GM08714 (cell line): ENCODE measurements at regions not wholly inside any gene's neighbourhood (a gene's known extent, or its start where the extent isn't known, plus 50 kb on each side); places are given as distances from the start of the nearest gene placed in this dataset.
"Not testable (repeated sequence)": the region's sequence is repeated elsewhere in the genome, so short reads cannot be mapped to it uniquely, and the experiment has no call there.

Experiments used
- H3K4me3 ChIP-seq: fragments of 200-500 bp; sonication (Bioruptor generic); 2 replicates; pipeline ENCODE4 v1.5.1; 2014; ENCODE audit warnings: mild to moderate bottlenecking, low read length, inconsistent platforms
- ZNF274 ChIP-seq: IDR thresholded peaks from 2 replicates; pipeline ENCODE4 v1.6.1; 2012; ENCODE audit warnings: mild to moderate bottlenecking, low read depth, low read length

- no peak for TF ChIP-seq ZNF274
- H3K4me3 ChIP-seq = no peak overlapping the region
Observed at GRCh38 chr1:157262891-157263290, 124.7 kb upstream of the ETV3 start.

- H3K4me3 ChIP-seq = no peak overlapping the region
- TF ChIP-seq ZNF274 = no peak
Observed at GRCh38 chr1:157262422-157262821, 124.2 kb upstream of the ETV3 start.

DNA sequence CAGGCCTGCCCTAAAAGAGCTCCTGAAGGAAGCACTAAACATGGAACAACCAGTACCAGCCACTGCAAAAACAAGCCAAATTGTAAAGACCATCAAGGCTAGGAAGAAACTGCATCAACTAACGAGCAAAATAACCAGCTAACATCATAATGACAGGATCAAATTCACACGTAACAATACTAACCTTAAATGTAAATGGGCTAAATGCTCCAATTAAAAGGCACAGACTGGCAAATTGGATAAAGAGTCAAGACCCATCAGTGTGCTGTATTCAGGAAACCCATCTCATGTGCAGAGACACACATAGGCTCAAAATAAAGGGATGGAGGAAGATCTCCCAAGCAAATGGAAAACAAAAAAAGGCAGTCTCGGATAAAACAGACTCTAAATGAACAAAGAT is 117.7 kb upstream of the ETV3 start:
- not testable (repeated sequence) for H3K4me3 ChIP-seq

DNA sequence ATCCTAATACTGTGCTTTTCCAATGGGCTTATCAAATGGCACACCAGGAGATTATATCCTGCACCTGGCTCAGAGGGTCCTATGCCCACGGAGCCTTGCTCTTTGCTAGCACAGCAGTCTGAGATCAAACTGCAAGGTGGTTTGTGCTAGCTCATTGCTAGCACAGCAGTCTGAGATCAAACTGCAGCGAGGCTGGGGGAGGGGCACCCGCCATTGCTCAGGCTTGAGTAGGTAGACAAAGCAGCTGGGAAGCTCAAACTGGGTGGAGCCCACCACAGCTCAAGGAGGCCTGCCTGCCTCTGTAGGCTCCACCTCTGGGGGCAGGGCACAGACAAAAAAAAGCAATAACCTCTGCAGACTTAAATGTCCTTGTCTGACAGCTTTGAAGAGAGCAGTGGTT is 116.0 kb upstream of the ETV3 start:
- not testable (repeated sequence) for H3K4me3 ChIP-seq

DNA sequence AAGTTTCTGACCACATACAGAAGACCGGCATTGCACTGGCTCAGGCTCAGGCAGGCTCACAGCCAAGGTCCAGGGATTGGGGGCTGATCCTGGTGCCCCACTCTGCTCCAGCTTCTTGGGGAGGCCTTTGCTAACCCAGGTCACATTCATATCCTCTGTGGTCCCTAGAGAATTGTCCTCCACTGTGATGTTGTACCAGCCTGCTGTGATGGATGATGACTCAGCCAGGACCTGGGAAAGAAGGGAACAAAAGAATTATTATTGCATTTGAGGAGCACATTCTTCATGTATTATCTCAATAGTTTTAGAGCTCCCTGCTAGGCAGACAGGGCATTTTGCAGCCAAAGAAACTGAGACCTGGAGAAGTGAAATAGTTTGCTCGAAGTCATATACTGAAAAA is 114.3 kb upstream of the ETV3 start:
- no peak overlapping the region for H3K4me3 ChIP-seq
- TF ChIP-seq ZNF274 = no peak

- TF ChIP-seq ZNF274 = no peak
Observed at GRCh38 chr1:157249739-157250138, 111.5 kb upstream of the ETV3 start.

DNA sequence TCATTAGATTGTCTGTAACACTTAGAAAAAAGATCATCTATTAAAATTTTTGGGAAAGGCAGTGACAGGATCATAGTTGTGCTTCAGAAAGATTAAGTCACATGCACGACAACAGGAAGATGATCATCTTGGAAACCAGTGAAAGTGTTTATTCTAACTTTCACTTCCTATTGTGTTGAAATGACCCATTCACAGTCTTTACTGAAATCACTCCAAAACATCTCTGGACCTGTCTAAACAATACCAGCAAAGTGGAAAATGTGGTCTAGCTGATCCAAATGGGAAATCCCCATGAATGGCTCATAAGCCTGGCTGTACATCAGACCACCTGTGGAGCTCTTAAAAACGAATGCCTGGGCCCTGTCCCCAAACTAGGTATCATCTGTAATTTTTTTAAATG is 111.1 kb upstream of the ETV3 start:
- no peak for TF ChIP-seq ZNF274
- no peak overlapping the region for H3K4me3 ChIP-seq

More at GRCh38 chr1:157249739-157250138, 111.5 kb upstream of the ETV3 start:
- no peak overlapping the region for H3K4me3 ChIP-seq

DNA sequence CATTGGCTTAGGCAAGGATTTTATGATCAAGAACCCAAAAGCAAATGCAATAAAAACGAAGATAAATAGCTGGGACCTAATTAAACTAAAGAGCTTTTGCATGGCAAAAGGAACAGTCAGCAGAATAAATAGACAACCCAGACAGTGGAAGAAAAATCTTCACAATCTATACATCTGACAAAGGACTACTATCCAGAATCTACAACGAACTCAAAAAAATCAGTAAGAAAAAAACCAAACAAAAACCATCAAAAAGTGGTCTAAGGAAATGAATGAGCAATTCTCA is 109.5 kb upstream of the ETV3 start:
- not testable (repeated sequence) for H3K4me3 ChIP-seq

- no peak for TF ChIP-seq ZNF274
- no peak overlapping the region for H3K4me3 ChIP-seq
Observed at GRCh38 chr1:157247005-157247763, 109.0 kb upstream of the ETV3 start.

- H3K4me3 ChIP-seq = no peak overlapping the region
- no peak for TF ChIP-seq ZNF274
Observed at GRCh38 chr1:157245823-157246222, 107.6 kb upstream of the ETV3 start.

DNA sequence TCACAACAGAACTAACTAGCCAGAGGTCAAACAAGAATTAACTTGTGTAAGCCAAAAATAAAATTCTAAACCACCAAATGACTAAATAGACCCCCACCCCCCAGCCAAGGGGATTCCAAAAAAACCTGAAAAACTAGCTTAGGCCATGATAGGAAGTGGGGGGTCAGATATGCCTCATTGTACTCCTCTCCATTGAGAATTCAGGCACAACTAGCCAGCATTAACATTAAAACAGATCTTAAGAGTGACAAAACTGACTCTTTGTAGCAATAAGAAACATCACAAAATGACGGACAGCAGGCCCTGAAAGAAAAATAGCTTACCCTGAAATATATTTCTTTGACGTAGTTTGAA is 103.0 kb upstream of the ETV3 start:
- no peak for TF ChIP-seq ZNF274
- no peak overlapping the region for H3K4me3 ChIP-seq

GRCh38 chr1:157240495-157241184 is 102.4 kb upstream of the ETV3 start:
- TF ChIP-seq ZNF274 = no peak

GRCh38 chr1:157239936-157240335 is 101.7 kb upstream of the ETV3 start:
- no peak overlapping the region for H3K4me3 ChIP-seq
- no peak for TF ChIP-seq ZNF274

More at GRCh38 chr1:157240495-157241184, 102.4 kb upstream of the ETV3 start:
- no peak overlapping the region for H3K4me3 ChIP-seq

GRCh38 chr1:157238585-157238984 is 100.4 kb upstream of the ETV3 start:
- no peak for TF ChIP-seq ZNF274
- H3K4me3 ChIP-seq = no peak overlapping the region

- no peak overlapping the region for H3K4me3 ChIP-seq
- no peak for TF ChIP-seq ZNF274
Observed at GRCh38 chr1:157237981-157238380, 99.8 kb upstream of the ETV3 start.

- TF ChIP-seq ZNF274 = no peak
- H3K4me3 ChIP-seq = no peak overlapping the region
Observed at GRCh38 chr1:157237522-157237921, 99.3 kb upstream of the ETV3 start.
